Pancreas (tissue), 10 donors: ENCODE measurements at regions not wholly inside any gene's neighbourhood (a gene's known extent, or its start where the extent isn't known, plus 50 kb on each side); places are given as distances from the start of the nearest gene placed in this dataset.

Experiments used
- ATAC-seq, 4 donors: fragments of 200-7000 bp; cut with Tn5 transposase; one replicate each; pipeline versions ENCODE4 v1.8.0 to v1.9.1; 2020; ENCODE audit warnings: mild to moderate bottlenecking in 4 of 4, moderate library complexity in 4 of 4
- DNase-seq, 6 donors: peaks; one replicate each; pipeline ENCODE4 v3.0.0-alpha.2; 2020
- FAIRE-seq: peaks from 2 replicates; lab custom pipeline; 2012; peaks lifted over from hg19 to GRCh38; lab: Jason Lieb, UNC
- H3K27ac ChIP-seq, 4 donors: fragments of 200-600 bp; sonication (generic); 1 replicate in 3 of 4; 2 replicates in 1 of 4; pipeline versions ENCODE4 v1.5.0 to v1.8.0; 2020
- H3K27me3 ChIP-seq, 4 donors: fragments of 200-600 bp; one replicate each; pipeline ENCODE4 v1.8.0; 2021
- H3K36me3 ChIP-seq, 3 donors: fragments of 200-600 bp; sonication (generic) in 1 of 3; one replicate each; pipeline versions ENCODE4 v1.5.0 to v1.8.0; 2020 to 2021
- H3K4me1 ChIP-seq, 3 donors: fragments of 200-600 bp; one replicate each; pipeline ENCODE4 v1.8.0; 2021
- H3K4me3 ChIP-seq, 4 donors: fragments of 200-600 bp; sonication (generic) in 2 of 4; one replicate each; pipeline versions ENCODE4 v1.5.0 to v1.8.0; 2020 to 2021
- H3K9me3 ChIP-seq, 4 donors: fragments of 200-600 bp; one replicate each; pipeline ENCODE4 v1.8.0; 2021
- CTCF ChIP-seq, 4 donors: fragments of 200-600 bp; sonication (generic) in 3 of 4; IDR thresholded peaks; one replicate each; pipeline versions ENCODE4 v1.5.0 to v1.8.0; 2021; ENCODE audit warnings: antibody characterized with exemption in 4 of 4
- WGBS, 2 donors: extraction: QIAGEN DNeasy Blood & Tissue Kit; methylation state at CpG; one replicate each; pipeline ENCODE4 v1.1.7; 2013; 5-methylcytosine and 5-hydroxymethylcytosine counted together
- intact Hi-C, 3 donors: fragments of 100-400 bp; cut with DNase I; formaldehyde crosslinking; loops; one replicate each; pipeline versions ENCODE4 v1.11.1 to v1.14.2; 2022
- donor health status: healthy with polysubstance abuse.
- donor health status: DM: no; HTN: no; CAD: no; lungs with moderate emphysema.
- donor health status: DM: no; HTN: no; CAD: no.
- donor health status: control.
- donor health status: control.
- donor health status: Bipolar disorder and iron deficiency.
- donor health status: DM: yes; HTN: yes; CAD: no.
- donor health status: DM: no; HTN: no; CAD: no.
- donor health status: DM: no; HTN: no; CAD: no.
- donor health status: DM: yes; HTN: yes; CAD: no.

GRCh38 chr3:28598165-28598564 is 249.5 kb upstream of the AZI2 start:
- no peak for FAIRE-seq
- ATAC-seq: no peak
- intact Hi-C loops: no loop called here

GRCh38 chr3:28601291-28601690 is 252.7 kb upstream of the AZI2 start:
- H3K27ac ChIP-seq: peak overlapping the region in 2 of 4 donors; percentile 46 to 48
- intact Hi-C loops: no loop called here
- H3K4me1 ChIP-seq: peaks cover 0 to 10% (median 0%) of the 10 kb centered on the region in 3 donors
- no peak for TF ChIP-seq CTCF (IDR thresholded peaks at IDR 0.05)
- H3K9me3 ChIP-seq: no peaks in the 10 kb centered on the region
- FAIRE-seq: no peak
- peak in 3 of 6 donors; percentile 10 to 16 (median 13) for DNase-seq
- no peaks in the 10 kb centered on the region for H3K36me3 ChIP-seq
- 28 to 34% methylated on average over 4 of the region's 4 CpGs for WGBS, 2 donors
- H3K4me3 ChIP-seq: no peak overlapping the region
- peak; percentile 63 to 89 (median 88) for ATAC-seq
- no peaks in the 10 kb centered on the region for H3K27me3 ChIP-seq

More at GRCh38 chr3:28598165-28598564, 249.5 kb upstream of the AZI2 start:
- TF ChIP-seq CTCF (IDR thresholded peaks at IDR 0.05): no peak
- H3K9me3 ChIP-seq: no peaks in the 10 kb centered on the region
- no peaks in the 10 kb centered on the region for H3K36me3 ChIP-seq
- no peaks in the 10 kb centered on the region for H3K27me3 ChIP-seq
- H3K4me3 ChIP-seq: no peak overlapping the region
- H3K4me1 ChIP-seq: peaks cover 0 to 10% (median 0%) of the 10 kb centered on the region in 3 donors
- no peak overlapping the region for H3K27ac ChIP-seq
- 88 to 91% methylated on average over 4 of the region's 4 CpGs for WGBS, 2 donors
- DNase-seq: no peak

GRCh38 chr3:28606283-28606682 is 257.7 kb upstream of the AZI2 start:
- Histone ChIP-seq H3K4me1 (peaks cover 0 to 6% (median 0%) of the 10 kb centered on the region in 3 donors), H3K27ac (no peak overlapping the region), H3K27me3 (no peaks in the 10 kb centered on the region), H3K36me3 (no peaks in the 10 kb centered on the region), H3K9me3 (no peaks in the 10 kb centered on the region), H3K4me3 (no peak overlapping the region)
- no peak for TF ChIP-seq CTCF (IDR thresholded peaks at IDR 0.05)
- ATAC-seq (no peak), FAIRE-seq (no peak), DNase-seq (no peak)
- intact Hi-C loops: no loop called here
- WGBS, 2 donors: 53 to 63% methylated on average over 2 of the region's 2 CpGs

GRCh38 chr3:28612232-28612631 is 263.6 kb upstream of the AZI2 start:
- no peak for ATAC-seq
- Histone ChIP-seq H3K27me3 (no peaks in the 10 kb centered on the region), H3K27ac (no peak overlapping the region), H3K4me3 (no peak overlapping the region), H3K9me3 (no peaks in the 10 kb centered on the region), H3K36me3 (no peaks in the 10 kb centered on the region), H3K4me1 (no peaks in the 10 kb centered on the region)
- no peak for DNase-seq
- no peak for TF ChIP-seq CTCF (IDR thresholded peaks at IDR 0.05)
- intact Hi-C loops: no loop called here
- FAIRE-seq: no peak

GRCh38 chr3:28613511-28614106 is 265.0 kb upstream of the AZI2 start:
- no peaks in the 10 kb centered on the region for H3K27me3 ChIP-seq
- 89 to 91% methylated on average over 6 of the region's 6 CpGs for WGBS, 2 donors
- no peaks in the 10 kb centered on the region for H3K9me3 ChIP-seq
- no peak overlapping the region for H3K27ac ChIP-seq
- no peak for FAIRE-seq
- H3K4me1 ChIP-seq: no peaks in the 10 kb centered on the region
- no peak for TF ChIP-seq CTCF (IDR thresholded peaks at IDR 0.05)
- H3K36me3 ChIP-seq: no peaks in the 10 kb centered on the region
- intact Hi-C loops: no loop called here
- ATAC-seq: no peak
- no peak for DNase-seq
- H3K4me3 ChIP-seq: no peak overlapping the region
